GM23338 (cell line): ENCODE measurements at regions not wholly inside any gene's neighbourhood (a gene's known extent, or its start where the extent isn't known, plus 50 kb on each side); places are given as distances from the start of the nearest gene placed in this dataset.

Experiments used
- EZH2 ChIP-seq: fragments of 200-600 bp; sonication (generic); IDR thresholded peaks from one replicate; pipeline ENCODE4 v1.8.0; 2017; ENCODE audit warnings: antibody characterized with exemption, mild to moderate bottlenecking, low read depth; ENCODE audit not compliant: unreplicated experiment
- EZH2phosphoT487 ChIP-seq: fragments of 200-600 bp; sonication (generic); IDR thresholded peaks from one replicate; pipeline ENCODE4 v1.8.1; 2018; ENCODE audit warnings: antibody characterized with exemption; ENCODE audit not compliant: unreplicated experiment
- POLR2AphosphoS5 ChIP-seq: IDR thresholded peaks from 2 replicates; pipeline ENCODE4 v1.6.1; 2016; ENCODE audit warnings: antibody characterized with exemption, low read depth
- TF ChIP-seq, protein P1 (sequence below), 2 experiments: fragments of 200-600 bp in 1 of 2; sonication (generic) in 1 of 2; conservative IDR thresholded peaks; 2 replicates each; pipeline versions ENCODE4 v1.5.1 to v1.6.1; 2016 to 2017; ENCODE audit warnings: antibody characterized with exemption in 2 of 2, low read depth in 2 of 2, mild to moderate bottlenecking in 2 of 2, moderate library complexity in 1 of 2
- TF ChIP-seq, protein P2 (sequence below): fragments of 250-450 bp; sonication (Bioruptor Pico); IDR thresholded peaks from 2 replicates; pipeline ENCODE4 v1.5.0; 2020; ENCODE audit warnings: mild to moderate bottlenecking, moderate library complexity

DNA sequence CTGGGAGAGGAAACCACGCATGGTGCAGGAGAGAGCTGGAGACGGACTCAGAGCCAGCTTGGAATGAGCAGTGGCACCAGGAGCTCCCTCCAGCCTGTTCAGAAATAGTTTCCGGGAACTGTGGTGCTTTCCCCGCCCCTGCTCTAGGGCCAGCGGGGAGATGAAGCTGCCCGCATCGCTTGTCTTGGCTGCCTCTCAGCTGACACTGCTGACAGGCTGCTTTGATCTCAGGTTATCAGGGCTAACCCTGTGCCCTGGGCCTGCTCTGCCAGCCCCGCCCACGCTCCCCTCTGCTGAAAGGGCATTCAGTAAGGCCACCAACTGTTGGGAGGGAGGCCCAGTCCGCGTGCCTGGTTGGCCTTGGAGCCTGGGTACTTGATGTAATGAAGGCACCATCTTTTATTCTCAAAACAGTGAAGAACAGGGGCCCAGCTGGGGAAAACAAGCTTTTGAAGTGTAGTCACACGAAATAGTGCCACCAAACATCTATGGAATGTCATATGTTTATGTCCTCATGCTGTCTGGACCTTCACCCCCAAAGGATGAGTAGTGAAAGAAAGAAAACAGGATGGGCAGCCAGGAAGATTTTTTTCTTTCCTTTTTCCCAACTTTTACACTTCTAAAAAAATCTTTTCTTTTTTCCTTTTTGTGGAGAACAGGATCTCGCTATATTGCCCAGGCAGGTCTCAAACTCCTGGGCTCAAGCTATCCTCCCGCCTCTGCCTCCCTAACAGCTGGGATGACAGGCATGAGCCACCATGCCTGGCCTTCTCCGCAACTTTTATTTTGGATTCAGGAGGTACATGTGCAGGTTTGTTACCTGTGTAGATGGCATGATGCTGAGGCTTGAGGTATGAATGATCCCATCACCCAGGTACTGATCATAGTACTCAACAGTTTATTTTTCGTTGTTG lies 115.9 kb upstream of the TBX3 start:
- TF ChIP-seq POLR2AphosphoS5 (no peak), EZH2 (no peak), EZH2phosphoT487 (no peak)
- TF ChIP-seq, protein P1, sequence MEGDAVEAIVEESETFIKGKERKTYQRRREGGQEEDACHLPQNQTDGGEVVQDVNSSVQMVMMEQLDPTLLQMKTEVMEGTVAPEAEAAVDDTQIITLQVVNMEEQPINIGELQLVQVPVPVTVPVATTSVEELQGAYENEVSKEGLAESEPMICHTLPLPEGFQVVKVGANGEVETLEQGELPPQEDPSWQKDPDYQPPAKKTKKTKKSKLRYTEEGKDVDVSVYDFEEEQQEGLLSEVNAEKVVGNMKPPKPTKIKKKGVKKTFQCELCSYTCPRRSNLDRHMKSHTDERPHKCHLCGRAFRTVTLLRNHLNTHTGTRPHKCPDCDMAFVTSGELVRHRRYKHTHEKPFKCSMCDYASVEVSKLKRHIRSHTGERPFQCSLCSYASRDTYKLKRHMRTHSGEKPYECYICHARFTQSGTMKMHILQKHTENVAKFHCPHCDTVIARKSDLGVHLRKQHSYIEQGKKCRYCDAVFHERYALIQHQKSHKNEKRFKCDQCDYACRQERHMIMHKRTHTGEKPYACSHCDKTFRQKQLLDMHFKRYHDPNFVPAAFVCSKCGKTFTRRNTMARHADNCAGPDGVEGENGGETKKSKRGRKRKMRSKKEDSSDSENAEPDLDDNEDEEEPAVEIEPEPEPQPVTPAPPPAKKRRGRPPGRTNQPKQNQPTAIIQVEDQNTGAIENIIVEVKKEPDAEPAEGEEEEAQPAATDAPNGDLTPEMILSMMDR (conservative IDR thresholded peaks at IDR 0.05; ENCODE audit: low read depth in 2 of 2): no peak
- TF ChIP-seq, protein P2, sequence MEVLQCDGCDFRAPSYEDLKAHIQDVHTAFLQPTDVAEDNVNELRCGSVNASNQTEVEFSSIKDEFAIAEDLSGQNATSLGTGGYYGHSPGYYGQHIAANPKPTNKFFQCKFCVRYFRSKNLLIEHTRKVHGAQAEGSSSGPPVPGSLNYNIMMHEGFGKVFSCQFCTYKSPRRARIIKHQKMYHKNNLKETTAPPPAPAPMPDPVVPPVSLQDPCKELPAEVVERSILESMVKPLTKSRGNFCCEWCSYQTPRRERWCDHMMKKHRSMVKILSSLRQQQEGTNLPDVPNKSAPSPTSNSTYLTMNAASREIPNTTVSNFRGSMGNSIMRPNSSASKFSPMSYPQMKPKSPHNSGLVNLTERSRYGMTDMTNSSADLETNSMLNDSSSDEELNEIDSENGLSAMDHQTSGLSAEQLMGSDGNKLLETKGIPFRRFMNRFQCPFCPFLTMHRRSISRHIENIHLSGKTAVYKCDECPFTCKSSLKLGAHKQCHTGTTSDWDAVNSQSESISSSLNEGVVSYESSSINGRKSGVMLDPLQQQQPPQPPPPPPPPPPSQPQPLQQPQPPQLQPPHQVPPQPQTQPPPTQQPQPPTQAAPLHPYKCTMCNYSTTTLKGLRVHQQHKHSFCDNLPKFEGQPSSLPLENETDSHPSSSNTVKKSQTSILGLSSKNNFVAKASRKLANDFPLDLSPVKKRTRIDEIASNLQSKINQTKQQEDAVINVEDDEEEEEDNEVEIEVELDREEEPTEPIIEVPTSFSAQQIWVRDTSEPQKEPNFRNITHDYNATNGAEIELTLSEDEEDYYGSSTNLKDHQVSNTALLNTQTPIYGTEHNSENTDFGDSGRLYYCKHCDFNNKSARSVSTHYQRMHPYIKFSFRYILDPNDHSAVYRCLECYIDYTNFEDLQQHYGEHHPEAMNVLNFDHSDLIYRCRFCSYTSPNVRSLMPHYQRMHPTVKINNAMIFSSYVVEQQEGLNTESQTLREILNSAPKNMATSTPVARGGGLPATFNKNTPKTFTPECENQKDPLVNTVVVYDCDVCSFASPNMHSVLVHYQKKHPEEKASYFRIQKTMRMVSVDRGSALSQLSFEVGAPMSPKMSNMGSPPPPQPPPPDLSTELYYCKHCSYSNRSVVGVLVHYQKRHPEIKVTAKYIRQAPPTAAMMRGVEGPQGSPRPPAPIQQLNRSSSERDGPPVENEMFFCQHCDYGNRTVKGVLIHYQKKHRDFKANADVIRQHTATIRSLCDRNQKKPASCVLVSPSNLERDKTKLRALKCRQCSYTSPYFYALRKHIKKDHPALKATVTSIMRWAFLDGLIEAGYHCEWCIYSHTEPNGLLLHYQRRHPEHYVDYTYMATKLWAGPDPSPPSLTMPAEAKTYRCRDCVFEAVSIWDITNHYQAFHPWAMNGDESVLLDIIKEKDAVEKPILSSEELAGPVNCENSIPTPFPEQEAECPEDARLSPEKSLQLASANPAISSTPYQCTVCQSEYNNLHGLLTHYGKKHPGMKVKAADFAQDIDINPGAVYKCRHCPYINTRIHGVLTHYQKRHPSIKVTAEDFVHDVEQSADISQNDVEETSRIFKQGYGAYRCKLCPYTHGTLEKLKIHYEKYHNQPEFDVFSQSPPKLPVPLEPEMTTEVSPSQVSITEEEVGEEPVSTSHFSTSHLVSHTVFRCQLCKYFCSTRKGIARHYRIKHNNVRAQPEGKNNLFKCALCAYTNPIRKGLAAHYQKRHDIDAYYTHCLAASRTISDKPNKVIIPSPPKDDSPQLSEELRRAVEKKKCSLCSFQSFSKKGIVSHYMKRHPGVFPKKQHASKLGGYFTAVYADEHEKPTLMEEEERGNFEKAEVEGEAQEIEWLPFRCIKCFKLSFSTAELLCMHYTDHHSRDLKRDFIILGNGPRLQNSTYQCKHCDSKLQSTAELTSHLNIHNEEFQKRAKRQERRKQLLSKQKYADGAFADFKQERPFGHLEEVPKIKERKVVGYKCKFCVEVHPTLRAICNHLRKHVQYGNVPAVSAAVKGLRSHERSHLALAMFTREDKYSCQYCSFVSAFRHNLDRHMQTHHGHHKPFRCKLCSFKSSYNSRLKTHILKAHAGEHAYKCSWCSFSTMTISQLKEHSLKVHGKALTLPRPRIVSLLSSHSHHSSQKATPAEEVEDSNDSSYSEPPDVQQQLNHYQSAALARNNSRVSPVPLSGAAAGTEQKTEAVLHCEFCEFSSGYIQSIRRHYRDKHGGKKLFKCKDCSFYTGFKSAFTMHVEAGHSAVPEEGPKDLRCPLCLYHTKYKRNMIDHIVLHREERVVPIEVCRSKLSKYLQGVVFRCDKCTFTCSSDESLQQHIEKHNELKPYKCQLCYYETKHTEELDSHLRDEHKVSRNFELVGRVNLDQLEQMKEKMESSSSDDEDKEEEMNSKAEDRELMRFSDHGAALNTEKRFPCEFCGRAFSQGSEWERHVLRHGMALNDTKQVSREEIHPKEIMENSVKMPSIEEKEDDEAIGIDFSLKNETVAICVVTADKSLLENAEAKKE (CRISPR knock-in tag): no peak
